GM18951 (cell line): ENCODE measurements at regions not wholly inside any gene's neighbourhood (a gene's known extent, or its start where the extent isn't known, plus 50 kb on each side); places are given as distances from the start of the nearest gene placed in this dataset.

Experiments used
- POLR2A ChIP-seq: IDR thresholded peaks from 4 replicates; pipeline ENCODE4 v1.6.1; 2011; ENCODE audit warnings: mild to moderate bottlenecking; ENCODE audit not compliant: insufficient read length, insufficient read depth; ENCODE audit errors: extremely low read depth
- in situ Hi-C: fragments of 300-500 bp; cut with MboI; formaldehyde crosslinking; loops from one replicate; pipeline ENCODE4 v1.12.0; 2022; ENCODE audit warnings: low sequenced_read_pairs, mixed read lengths, inconsistent platforms; ENCODE audit not compliant: unreplicated experiment

GRCh38 chr17:72334205-72334604, 213.4 kb downstream of the SOX9 start:
- no peak for TF ChIP-seq POLR2A
- in situ Hi-C loops: no loop called here

- in situ Hi-C loops: no loop called here
These were observed 215.4 kb downstream of the SOX9 start for GRCh38 chr17:72336026-72336803.

GRCh38 chr17:72336804-72337070, 215.9 kb downstream of the SOX9 start:
- in situ Hi-C loops: no loop called here
- TF ChIP-seq POLR2A: no peak

More at GRCh38 chr17:72336026-72336803, 215.4 kb downstream of the SOX9 start:
- TF ChIP-seq POLR2A: no peak

- in situ Hi-C loops: no loop called here
- TF ChIP-seq POLR2A: no peak
These were observed 217.5 kb downstream of the SOX9 start for GRCh38 chr17:72338304-72338703.

- in situ Hi-C loops: no loop called here
- no peak for TF ChIP-seq POLR2A
These were observed 218.3 kb downstream of the SOX9 start for GRCh38 chr17:72338847-72339790.

- in situ Hi-C loops: no loop called here
These were observed 220.0 kb downstream of the SOX9 start for GRCh38 chr17:72340836-72341235.

GRCh38 chr17:72342061-72342460, 221.2 kb downstream of the SOX9 start:
- in situ Hi-C loops: no loop called here
- no peak for TF ChIP-seq POLR2A

More at GRCh38 chr17:72340836-72341235, 220.0 kb downstream of the SOX9 start:
- no peak for TF ChIP-seq POLR2A

GRCh38 chr17:72342627-72343527, 222.1 kb downstream of the SOX9 start:
- TF ChIP-seq POLR2A: no peak
- in situ Hi-C loops: no loop called here

GRCh38 chr17:72343911-72344310, 223.1 kb downstream of the SOX9 start:
- in situ Hi-C loops: no loop called here
- no peak for TF ChIP-seq POLR2A

- in situ Hi-C loops: no loop called here
These were observed 223.8 kb downstream of the SOX9 start for GRCh38 chr17:72344613-72345012.

GRCh38 chr17:72345088-72345487, 224.3 kb downstream of the SOX9 start:
- in situ Hi-C loops: no loop called here
- TF ChIP-seq POLR2A: no peak

More at GRCh38 chr17:72344613-72345012, 223.8 kb downstream of the SOX9 start:
- TF ChIP-seq POLR2A: no peak

- TF ChIP-seq POLR2A: no peak
These were observed 224.7 kb downstream of the SOX9 start for GRCh38 chr17:72345536-72345935.

GRCh38 chr17:72346306-72346705, 225.5 kb downstream of the SOX9 start:
- in situ Hi-C loops: no loop called here
- TF ChIP-seq POLR2A: no peak

More at GRCh38 chr17:72345536-72345935, 224.7 kb downstream of the SOX9 start:
- in situ Hi-C loops: no loop called here

- in situ Hi-C loops: no loop called here
- TF ChIP-seq POLR2A: no peak
These were observed 228.2 kb downstream of the SOX9 start for GRCh38 chr17:72349011-72349410.
